Loucy (cell line): ENCODE measurements at regions not wholly inside any gene's neighbourhood (a gene's known extent, or its start where the extent isn't known, plus 50 kb on each side); places are given as distances from the start of the nearest gene placed in this dataset.

ENCODE experiments used
- H2AFZ ChIP-seq: fragments of 200-600 bp; sonication (generic); 2 replicates; pipeline ENCODE4 v1.6.0; 2016; ENCODE audit warnings: antibody characterized with exemption, mild to moderate bottlenecking, low read length, moderate library complexity
- H3F3A ChIP-seq: fragments of 200-600 bp; 2 replicates; pipeline ENCODE4 v1.6.0; 2016; ENCODE audit warnings: antibody characterized with exemption, low read depth, mild to moderate bottlenecking
- H3K27me3 ChIP-seq: fragments of 200-600 bp; sonication (generic); 2 replicates; pipeline ENCODE4 v1.6.1; 2014; ENCODE audit warnings: low read length, mild to moderate bottlenecking; ENCODE audit not compliant: insufficient read depth, poor library complexity, severe bottlenecking
- H3K36me3 ChIP-seq: fragments of 200-600 bp; sonication (generic); 2 replicates; pipeline ENCODE4 v1.6.1; 2016; ENCODE audit warnings: low read length; ENCODE audit not compliant: insufficient read depth
- H3K4me1 ChIP-seq: fragments of 200-600 bp; sonication (generic); 2 replicates; pipeline ENCODE4 v1.5.1; 2014; ENCODE audit warnings: low read length, mild to moderate bottlenecking; ENCODE audit not compliant: insufficient read depth, poor library complexity, severe bottlenecking
- H3K4me2 ChIP-seq: fragments of 200-600 bp; sonication (generic); 2 replicates; pipeline ENCODE4 v1.6.0; 2014; ENCODE audit warnings: antibody characterized with exemption, low read length, low read depth, mild to moderate bottlenecking; ENCODE audit not compliant: poor library complexity, severe bottlenecking
- H3K4me3 ChIP-seq: fragments of 200-600 bp; sonication (generic); 2 replicates; pipeline ENCODE4 v1.5.1; 2014; ENCODE audit warnings: low read length, mild to moderate bottlenecking, mixed read lengths; ENCODE audit not compliant: poor library complexity, severe bottlenecking
- H3K79me2 ChIP-seq: fragments of 200-600 bp; sonication (generic); 2 replicates; pipeline ENCODE4 v1.6.1; 2014; ENCODE audit warnings: low read length; ENCODE audit not compliant: insufficient read depth
- H3K9ac ChIP-seq: fragments of 200-600 bp; sonication (generic); 2 replicates; pipeline ENCODE4 v1.6.0; 2014; ENCODE audit warnings: mild to moderate bottlenecking, low read depth, low read length, moderate library complexity; ENCODE audit not compliant: poor library complexity, severe bottlenecking
- H3K9me2 ChIP-seq: fragments of 200-600 bp; sonication (generic); replicated peaks from 2 replicates; pipeline ENCODE4 v1.6.1; 2016; ENCODE audit warnings: low read depth, low read length, mixed read lengths
- H3K9me3 ChIP-seq: fragments of 200-600 bp; sonication (generic); 2 replicates; pipeline ENCODE4 v1.6.1; 2014; ENCODE audit warnings: mild to moderate bottlenecking, antibody characterized with exemption, low read length, low read depth; ENCODE audit not compliant: insufficient read depth
- H4K20me1 ChIP-seq: fragments of 200-600 bp; sonication (generic); 2 replicates; pipeline ENCODE4 v1.6.0; 2014; ENCODE audit warnings: antibody characterized with exemption, low read length, mild to moderate bottlenecking; ENCODE audit not compliant: insufficient read depth, poor library complexity, severe bottlenecking
- CTCF ChIP-seq: fragments of 200-600 bp; sonication (generic); conservative IDR thresholded peaks from 2 replicates; pipeline ENCODE4 v1.5.1; 2014; ENCODE audit warnings: mild to moderate bottlenecking, antibody characterized with exemption, low read length
- EZH2phosphoT487 ChIP-seq: fragments of 200-600 bp; IDR thresholded peaks from 2 replicates; pipeline ENCODE4 v1.6.1; 2018; ENCODE audit warnings: antibody characterized with exemption, mild to moderate bottlenecking, moderate library complexity, borderline replicate concordance

- Histone ChIP-seq H3K4me1 (no peaks in the 10 kb centered on the region), H3K4me2 (no peak overlapping the region), H3K27me3 (no peaks in the 10 kb centered on the region), H3K79me2 (no peaks in the 10 kb centered on the region), H3K4me3 (no peak overlapping the region), H2AFZ (no peak overlapping the region), H3K36me3 (no peaks in the 10 kb centered on the region), H3K9ac (no peak overlapping the region), H3K9me3 (no peaks in the 10 kb centered on the region), H3K9me2 (no peaks in the 10 kb centered on the region), H4K20me1 (no peaks in the 10 kb centered on the region), H3F3A (no peaks in the 10 kb centered on the region)
- TF ChIP-seq EZH2phosphoT487 (no peak), CTCF (no peak)
These were observed 315.4 kb upstream of the JARID2 start for GRCh38 chr6:14930366-14930989.

GRCh38 chr6:14932485-14933182 lies 313.2 kb upstream of the JARID2 start:
- no peaks in the 10 kb centered on the region for H3F3A ChIP-seq
- no peaks in the 10 kb centered on the region for H3K36me3 ChIP-seq
- TF ChIP-seq CTCF (no peak), EZH2phosphoT487 (no peak)
- no peaks in the 10 kb centered on the region for H3K9me3 ChIP-seq
- H3K9ac ChIP-seq: peak overlapping the region; percentile 9
- no peaks in the 10 kb centered on the region for H3K27me3 ChIP-seq
- no peaks in the 10 kb centered on the region for H4K20me1 ChIP-seq
- no peaks in the 10 kb centered on the region for H3K4me1 ChIP-seq
- H3K9me2 ChIP-seq: no peaks in the 10 kb centered on the region
- H3K79me2 ChIP-seq: no peaks in the 10 kb centered on the region
- peak overlapping the region; percentile 73 for H2AFZ ChIP-seq
- no peak overlapping the region for H3K4me3 ChIP-seq
- no peak overlapping the region for H3K4me2 ChIP-seq

GRCh38 chr6:14933183-14933544 lies 312.7 kb upstream of the JARID2 start:
- Histone ChIP-seq H3K9me3 (no peaks in the 10 kb centered on the region), H3K27me3 (no peaks in the 10 kb centered on the region), H3K36me3 (no peaks in the 10 kb centered on the region), H2AFZ (peak overlapping the region; percentile 73), H3K4me3 (no peak overlapping the region), H3K79me2 (no peaks in the 10 kb centered on the region), H3K9me2 (no peaks in the 10 kb centered on the region), H3K9ac (no peak overlapping the region), H4K20me1 (no peaks in the 10 kb centered on the region), H3K4me2 (no peak overlapping the region), H3K4me1 (no peaks in the 10 kb centered on the region), H3F3A (no peaks in the 10 kb centered on the region)
- TF ChIP-seq CTCF (no peak), EZH2phosphoT487 (no peak)
